Small intestine (tissue), 7 donors: ENCODE measurements at regions not wholly inside any gene's neighbourhood (a gene's known extent, or its start where the extent isn't known, plus 50 kb on each side); places are given as distances from the start of the nearest gene placed in this dataset.

Source experiments
- DNase-seq, 2 donors: peaks; one replicate each; pipeline versions ENCODE4 v3.0.0 to v3.0.0-alpha.2; 2013
- FAIRE-seq: peaks from 2 replicates; lab custom pipeline; 2012; peaks lifted over from hg19 to GRCh38; lab: Jason Lieb, UNC
- H3K27ac ChIP-seq, 3 donors: one replicate each; pipeline ENCODE4 v1.5.1; 2013; ENCODE audit warnings: low read length in 2 of 3, mild to moderate bottlenecking in 2 of 3, control low read depth in 1 of 3, inconsistent platforms in 1 of 3, low read depth in 1 of 3, moderate library complexity in 1 of 3
- H3K27me3 ChIP-seq, 3 donors: one replicate each; pipeline ENCODE4 v1.6.1; 2013; ENCODE audit warnings: low read length in 3 of 3, inconsistent platforms in 1 of 3; ENCODE audit not compliant: control insufficient read depth in 3 of 3, insufficient read depth in 3 of 3
- H3K36me3 ChIP-seq, 3 donors: one replicate each; pipeline ENCODE4 v1.6.1; 2013; ENCODE audit warnings: low read length in 3 of 3, inconsistent platforms in 1 of 3, low read depth in 1 of 3, mild to moderate bottlenecking in 1 of 3, moderate library complexity in 1 of 3; ENCODE audit not compliant: control insufficient read depth in 3 of 3, insufficient read depth in 2 of 3
- H3K4me1 ChIP-seq, 3 donors: one replicate each; pipeline ENCODE4 v1.6.1; 2013; ENCODE audit warnings: low read length in 2 of 3, inconsistent platforms in 1 of 3, low read depth in 1 of 3, mild to moderate bottlenecking in 1 of 3, moderate library complexity in 1 of 3; ENCODE audit not compliant: control insufficient read depth in 3 of 3, insufficient read depth in 2 of 3
- H3K4me3 ChIP-seq, 3 donors: one replicate each; pipeline ENCODE4 v1.5.1; 2013; ENCODE audit warnings: low read length in 3 of 3, control low read depth in 1 of 3, inconsistent platforms in 1 of 3, low read depth in 1 of 3, mild to moderate bottlenecking in 1 of 3, moderate library complexity in 1 of 3
- H3K9me3 ChIP-seq, 2 donors: one replicate each; pipeline ENCODE4 v1.6.1; 2013; ENCODE audit warnings: low read depth in 1 of 2, low read length in 1 of 2; ENCODE audit not compliant: control insufficient read depth in 2 of 2, insufficient read depth in 1 of 2
- WGBS, 3 donors: extraction: QIAGEN DNeasy Blood & Tissue Kit; methylation state at CpG; one replicate each; pipeline ENCODE4 v1.1.7; 2013; 5-methylcytosine and 5-hydroxymethylcytosine counted together
- donor health status: healthy with polysubstance abuse.
- donor health status: control.
- donor health status: control.
- donor health status: Bipolar disorder and iron deficiency.
- donor health status: healthy.

GRCh38 chr5:18113721-18114120, 479.5 kb downstream of the TAF11L14 start:
- no peak overlapping the region for H3K4me3 ChIP-seq
- no peaks in the 10 kb centered on the region for H3K27me3 ChIP-seq
- no peak overlapping the region for H3K27ac ChIP-seq
- WGBS, 3 donors, result 73 to 80% (median 75%) methylated on average over 3 of the region's 3 CpGs
- no peaks in the 10 kb centered on the region for H3K4me1 ChIP-seq
- no peaks in the 10 kb centered on the region for H3K9me3 ChIP-seq
- DNase-seq (no peak), FAIRE-seq (no peak)
- no peaks in the 10 kb centered on the region for H3K36me3 ChIP-seq

GRCh38 chr5:18114151-18114757, 480.0 kb downstream of the TAF11L14 start:
- Histone ChIP-seq H3K9me3 (peaks cover 0 to 3% of the 10 kb centered on the region in 2 donors), H3K27ac (no peak overlapping the region), H3K4me3 (no peak overlapping the region), H3K27me3 (no peaks in the 10 kb centered on the region), H3K36me3 (no peaks in the 10 kb centered on the region), H3K4me1 (no peaks in the 10 kb centered on the region)
- no peak for DNase-seq
- 69 to 81% (median 72%) methylated on average over 6 of the region's 6 CpGs for WGBS, 3 donors
- no peak for FAIRE-seq

- no peak overlapping the region for H3K4me3 ChIP-seq
- FAIRE-seq (no peak), DNase-seq (no peak)
- no peak overlapping the region for H3K27ac ChIP-seq
- no peaks in the 10 kb centered on the region for H3K27me3 ChIP-seq
- peaks cover 0 to 6% of the 10 kb centered on the region in 2 donors for H3K9me3 ChIP-seq
- no peaks in the 10 kb centered on the region for H3K36me3 ChIP-seq
- WGBS, 3 donors, result 70 to 75% (median 73%) methylated on average over 2 of the region's 2 CpGs
- no peaks in the 10 kb centered on the region for H3K4me1 ChIP-seq
Measured at GRCh38 chr5:18117968-18118367, 483.7 kb downstream of the TAF11L14 start.

GRCh38 chr5:18119156-18119785, 485.0 kb downstream of the TAF11L14 start:
- DNase-seq, result no peak
- no peak overlapping the region for H3K27ac ChIP-seq
- 80 to 85% (median 82%) methylated on average over 11 of the region's 11 CpGs for WGBS, 3 donors
- H3K4me3 ChIP-seq, result no peak overlapping the region
- H3K9me3 ChIP-seq, result peaks cover 0 to 6% of the 10 kb centered on the region in 2 donors
- H3K4me1 ChIP-seq, result no peaks in the 10 kb centered on the region
- FAIRE-seq, result no peak
- H3K27me3 ChIP-seq, result no peaks in the 10 kb centered on the region
- no peaks in the 10 kb centered on the region for H3K36me3 ChIP-seq

- Histone ChIP-seq H3K4me1 (no peaks in the 10 kb centered on the region), H3K27me3 (no peaks in the 10 kb centered on the region), H3K9me3 (peaks cover 0 to 6% of the 10 kb centered on the region in 2 donors), H3K27ac (no peak overlapping the region), H3K4me3 (no peak overlapping the region), H3K36me3 (no peaks in the 10 kb centered on the region)
- DNase-seq, result no peak
- FAIRE-seq, result no peak
Measured at GRCh38 chr5:18141222-18141621, 507.0 kb downstream of the TAF11L14 start.

GRCh38 chr5:18142831-18143230, 508.6 kb downstream of the TAF11L14 start:
- H3K27me3 ChIP-seq, result no peaks in the 10 kb centered on the region
- H3K4me1 ChIP-seq, result no peaks in the 10 kb centered on the region
- no peak for DNase-seq
- H3K36me3 ChIP-seq, result no peaks in the 10 kb centered on the region
- 50 to 76% (median 62%) methylated on average over 1 of the region's 1 CpG for WGBS, 3 donors
- FAIRE-seq, result no peak
- no peak overlapping the region for H3K27ac ChIP-seq
- H3K9me3 ChIP-seq, result peaks cover 0 to 6% of the 10 kb centered on the region in 2 donors
- no peak overlapping the region for H3K4me3 ChIP-seq

GRCh38 chr5:18152671-18153070, 518.4 kb downstream of the TAF11L14 start:
- FAIRE-seq, result no peak
- WGBS, 3 donors, result 67 to 89% (median 83%) methylated on average over 2 of the region's 2 CpGs
- DNase-seq, result no peak

GRCh38 chr5:18158166-18158565, 523.9 kb downstream of the TAF11L14 start:
- DNase-seq (no peak), FAIRE-seq (no peak)
- Histone ChIP-seq H3K36me3 (no peaks in the 10 kb centered on the region), H3K27ac (no peak overlapping the region), H3K4me1 (no peaks in the 10 kb centered on the region), H3K27me3 (no peaks in the 10 kb centered on the region), H3K9me3 (peaks cover 0 to 11% of the 10 kb centered on the region in 2 donors), H3K4me3 (no peak overlapping the region)
- WGBS, 3 donors, result 89 to 97% (median 96%) methylated on average over 2 of the region's 2 CpGs

More at GRCh38 chr5:18152671-18153070, 518.4 kb downstream of the TAF11L14 start:
- Histone ChIP-seq H3K4me3 (no peak overlapping the region), H3K27me3 (no peaks in the 10 kb centered on the region), H3K4me1 (no peaks in the 10 kb centered on the region), H3K27ac (no peak overlapping the region), H3K9me3 (peaks cover 0 to 3% of the 10 kb centered on the region in 2 donors), H3K36me3 (no peaks in the 10 kb centered on the region)
